ENCODE measurements at regions not wholly inside any gene's neighbourhood (a gene's known extent, or its start where the extent isn't known, plus 50 kb on each side); places are given as distances from the start of the nearest gene placed in this dataset.

DNA sequence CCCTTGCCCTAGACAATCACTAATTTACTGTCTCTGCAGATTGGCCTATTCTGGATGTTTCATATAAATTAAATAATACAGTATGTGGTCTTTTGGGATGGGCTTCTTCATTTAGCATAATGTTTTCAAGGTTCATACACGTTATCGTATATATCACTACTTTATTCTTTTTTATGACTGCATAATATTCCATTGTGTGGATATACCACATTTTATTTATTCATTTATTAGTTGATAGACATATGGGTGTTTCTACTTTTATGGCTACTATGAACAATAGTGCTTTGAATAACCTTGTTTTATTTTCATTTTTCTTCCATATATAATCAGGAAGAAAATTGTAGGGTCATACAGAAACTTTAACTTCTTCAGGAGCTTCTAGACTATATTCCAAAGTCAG, 108.5 kb upstream of the PAPPA start:
- no peak for DNase-seq (ENCODE audit: low spot score)

DNA sequence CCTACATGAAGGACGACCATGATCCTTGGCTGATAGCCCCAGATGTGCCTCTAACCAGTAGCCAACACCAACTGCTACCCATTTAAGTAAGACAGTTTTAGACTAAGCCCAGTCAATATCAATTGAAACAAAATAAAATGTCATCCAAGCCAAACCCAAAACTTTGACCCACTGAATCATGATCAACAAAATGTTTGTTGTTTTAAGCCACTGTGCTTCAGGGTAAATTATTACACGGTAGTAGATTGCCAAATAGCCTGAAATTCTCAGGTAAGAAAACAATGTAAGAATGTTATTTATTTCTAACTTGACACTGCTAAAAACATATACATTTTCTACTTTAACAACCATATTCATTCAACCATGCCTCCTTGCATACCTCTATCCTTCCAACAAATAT, 105.5 kb upstream of the PAPPA start:
- DNase-seq (ENCODE audit: low spot score), result no peak

- DNase-seq (ENCODE audit: low spot score), result no peak
Observed at GRCh38 chr9:116049456-116049855, 104.1 kb upstream of the PAPPA start.

- no peak for DNase-seq (ENCODE audit: low spot score)
Observed at GRCh38 chr9:116051528-116051927, 102.1 kb upstream of the PAPPA start.

DNA sequence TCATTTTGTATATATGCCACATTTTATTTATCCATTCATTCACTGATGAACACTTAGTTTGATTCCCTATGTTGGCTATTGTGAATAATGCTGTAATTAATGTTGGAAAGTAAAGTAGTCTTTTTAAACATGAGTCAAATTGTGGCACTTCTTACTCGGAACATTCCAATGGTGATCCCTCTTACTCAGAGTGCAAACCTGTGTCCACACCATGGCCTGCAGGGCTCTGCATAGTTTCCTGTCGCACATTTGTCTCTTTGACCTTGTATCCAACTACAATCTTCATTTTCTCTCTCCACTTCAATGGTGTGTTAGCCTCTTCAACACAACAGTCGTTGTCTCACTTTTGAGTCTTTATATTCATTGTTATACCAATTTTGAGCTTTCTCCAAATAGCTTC, 98.1 kb upstream of the PAPPA start:
- no peak for DNase-seq (ENCODE audit: low spot score)

DNA sequence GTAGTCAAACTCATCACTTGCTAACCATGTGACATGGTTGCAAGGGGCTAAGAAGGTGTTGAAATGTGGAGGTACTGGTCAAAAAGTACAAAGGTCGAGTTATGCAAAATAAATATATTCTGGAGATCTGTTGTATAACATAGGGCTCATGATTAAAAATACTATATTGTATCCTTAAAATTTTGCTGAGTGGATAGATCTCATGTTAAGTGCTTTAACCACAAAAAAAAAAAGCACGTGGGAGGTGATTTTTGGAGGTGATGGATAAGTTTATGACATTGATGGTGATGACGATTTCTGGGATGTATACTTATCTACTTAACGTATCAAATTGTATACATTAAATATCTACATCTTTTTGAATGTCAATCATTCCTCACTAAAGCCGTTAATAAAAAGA, 96.2 kb upstream of the PAPPA start:
- DNase-seq (ENCODE audit: low spot score), result no peak

- DNase-seq (ENCODE audit: low spot score), result no peak
Observed at GRCh38 chr9:116058421-116058820, 95.2 kb upstream of the PAPPA start.

GRCh38 chr9:116059466-116059865, 94.1 kb upstream of the PAPPA start:
- DNase-seq (ENCODE audit: low spot score), result no peak

- DNase-seq (ENCODE audit: low spot score), result no peak
Observed at GRCh38 chr9:116060631-116061030, 93.0 kb upstream of the PAPPA start.

DNA sequence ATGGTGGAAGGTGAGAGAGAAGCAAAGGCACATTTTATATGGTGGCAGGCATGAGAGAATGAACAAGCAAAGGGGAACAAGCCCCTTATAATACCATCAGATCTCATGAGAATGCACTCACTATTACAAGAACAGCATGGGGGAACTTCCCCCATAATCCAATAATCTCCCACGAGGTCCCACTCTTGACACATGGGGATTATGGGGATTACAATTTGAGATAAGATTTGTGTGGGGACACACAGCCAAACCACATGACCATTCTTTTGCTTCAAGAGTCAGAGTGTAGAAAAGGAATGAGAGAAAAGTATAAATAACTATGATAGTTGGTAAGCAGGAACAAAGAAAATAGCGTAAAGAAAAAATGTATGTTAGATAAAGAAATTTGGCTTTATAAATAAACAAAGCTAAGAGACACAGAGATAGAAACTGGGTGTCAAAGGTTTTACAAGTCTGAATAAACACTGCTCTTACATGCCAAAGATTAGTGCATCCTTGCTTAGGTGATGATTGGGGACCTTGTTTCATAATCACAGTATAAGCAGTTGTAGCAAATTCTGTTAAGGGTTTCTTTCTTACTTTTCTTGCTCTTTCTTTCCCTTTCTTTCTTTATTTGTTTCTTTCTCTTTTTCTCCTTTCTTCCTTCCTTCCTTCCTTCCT, 91.9 kb upstream of the PAPPA start:
- no peak for DNase-seq (ENCODE audit: low spot score)

DNA sequence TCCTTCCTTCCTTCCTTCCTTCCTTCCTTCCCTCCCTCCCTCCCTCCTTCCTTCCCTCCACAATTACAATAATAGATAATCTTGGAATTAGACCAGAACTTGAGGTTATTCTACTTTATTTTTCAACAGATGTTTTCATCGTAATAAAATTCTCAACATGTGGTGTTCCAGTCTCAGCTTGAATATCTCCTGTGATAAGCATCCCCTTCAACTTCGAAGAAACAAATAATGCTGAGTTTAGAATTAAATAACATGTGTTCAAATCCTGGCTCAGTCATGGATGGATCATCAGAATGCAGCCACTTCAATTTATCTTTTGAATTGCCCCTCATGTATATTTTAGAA, 91.4 kb upstream of the PAPPA start:
- no peak for DNase-seq (ENCODE audit: low spot score)

DNA sequence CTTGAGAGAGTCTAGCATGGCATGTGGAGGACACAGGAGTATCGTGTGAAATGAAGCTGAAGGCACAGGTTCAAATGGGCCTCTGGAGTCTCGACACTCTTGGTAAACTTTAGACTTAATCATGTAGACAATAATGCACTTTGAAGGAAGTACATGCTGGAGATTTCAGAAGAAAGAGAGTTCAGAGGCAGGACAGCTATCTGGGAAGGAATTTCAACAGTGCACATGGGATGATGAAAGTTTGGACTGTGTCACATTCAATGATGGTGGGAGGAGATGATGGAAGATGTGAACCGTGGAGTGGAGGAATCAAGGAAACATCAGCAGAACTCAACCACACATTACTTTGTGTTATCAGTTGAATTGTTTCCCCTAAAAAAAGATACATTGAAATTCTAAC, 88.6 kb upstream of the PAPPA start:
- DNase-seq (ENCODE audit: low spot score), result no peak

DNA sequence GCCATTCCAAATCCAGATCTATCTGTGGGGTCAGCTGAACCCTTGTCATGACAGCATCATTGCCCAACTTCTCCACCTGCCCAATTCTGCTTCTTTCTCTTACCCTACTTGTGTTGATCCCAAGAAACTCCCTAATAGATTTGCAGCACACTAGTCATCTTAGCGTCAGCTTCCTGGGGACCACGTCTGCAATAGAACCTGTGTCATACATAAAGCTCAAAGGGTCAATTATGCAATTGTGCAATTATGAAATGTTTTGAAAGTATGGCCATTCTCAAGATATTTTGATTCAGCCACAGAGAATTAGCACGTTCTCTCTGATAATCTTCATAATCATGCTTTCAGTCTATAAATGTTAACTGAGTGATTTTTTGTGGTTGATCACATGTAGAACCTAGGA, 87.4 kb upstream of the PAPPA start:
- DNase-seq (ENCODE audit: low spot score), result no peak

DNA sequence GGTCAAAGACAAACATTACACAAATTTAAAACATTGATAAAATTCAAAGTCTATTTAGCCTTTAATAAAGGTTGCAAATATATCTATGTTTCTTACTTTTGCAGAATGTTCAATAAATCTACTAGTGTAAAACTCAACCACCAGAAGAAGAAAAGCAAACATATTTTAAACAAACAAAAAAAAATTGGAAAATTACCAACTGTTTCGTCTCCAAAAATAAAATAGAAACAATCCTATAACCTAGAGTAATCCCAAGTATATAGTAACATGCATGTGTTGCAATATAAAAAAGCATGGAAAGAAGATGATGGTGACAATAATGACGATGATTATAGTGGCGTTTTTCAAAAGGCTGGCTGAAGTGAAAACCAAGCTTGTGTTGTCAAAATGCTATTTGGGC, 86.0 kb upstream of the PAPPA start:
- no peak for DNase-seq (ENCODE audit: low spot score)

DNA sequence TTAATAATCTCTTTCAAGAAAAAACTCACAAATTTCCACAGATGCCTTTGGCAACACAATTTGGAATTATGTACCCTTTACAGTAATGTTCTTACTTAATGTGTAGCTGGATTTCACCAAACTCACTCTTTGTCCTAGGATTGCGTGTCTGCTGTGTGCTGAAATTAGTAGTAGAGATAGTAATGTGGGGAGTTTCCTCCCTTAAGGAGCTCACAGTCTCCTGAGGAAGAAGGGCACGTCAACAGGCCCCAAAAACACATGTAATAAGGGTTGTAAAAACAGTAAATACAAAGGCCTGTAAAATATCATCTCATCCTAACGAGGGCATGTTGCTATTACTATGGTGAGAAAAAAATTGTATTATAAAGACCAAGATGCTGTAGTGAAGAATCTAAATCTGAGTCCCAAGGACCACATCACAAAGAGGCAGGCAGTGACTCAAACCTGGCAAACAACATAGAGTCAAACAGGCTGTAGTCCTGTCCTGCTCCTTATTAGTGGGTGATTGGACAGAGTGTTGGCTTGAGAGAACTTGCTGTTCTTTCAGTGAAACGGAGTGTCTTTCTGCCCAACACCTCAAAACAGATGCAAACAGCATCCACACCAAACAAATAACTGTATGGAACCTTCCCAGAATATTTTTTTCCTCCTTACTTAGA, 83.2 kb upstream of the PAPPA start:
- no peak for DNase-seq (ENCODE audit: low spot score)

DNA sequence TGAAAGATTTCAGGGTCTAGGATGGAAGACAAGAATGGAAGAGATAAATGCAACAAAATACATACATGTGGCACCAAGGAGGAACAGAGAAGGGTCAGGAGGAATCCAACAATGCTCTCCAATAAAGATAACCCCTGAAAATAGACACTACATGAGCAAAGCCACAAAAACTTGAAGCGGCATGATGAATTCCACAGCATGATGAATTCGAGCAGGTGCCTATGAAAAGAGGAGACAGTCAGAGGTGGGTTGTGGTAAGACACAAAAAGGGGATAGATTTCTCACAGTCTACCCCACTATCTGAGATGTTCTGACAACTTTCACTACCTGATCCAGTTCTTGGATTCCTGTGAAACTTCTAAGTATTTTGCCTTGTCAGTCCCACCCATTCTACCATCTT, 81.5 kb upstream of the PAPPA start:
- DNase-seq (ENCODE audit: low spot score), result no peak

GRCh38 chr9:116073826-116074225, 79.8 kb upstream of the PAPPA start:
- DNase-seq (ENCODE audit: low spot score), result no peak

DNA sequence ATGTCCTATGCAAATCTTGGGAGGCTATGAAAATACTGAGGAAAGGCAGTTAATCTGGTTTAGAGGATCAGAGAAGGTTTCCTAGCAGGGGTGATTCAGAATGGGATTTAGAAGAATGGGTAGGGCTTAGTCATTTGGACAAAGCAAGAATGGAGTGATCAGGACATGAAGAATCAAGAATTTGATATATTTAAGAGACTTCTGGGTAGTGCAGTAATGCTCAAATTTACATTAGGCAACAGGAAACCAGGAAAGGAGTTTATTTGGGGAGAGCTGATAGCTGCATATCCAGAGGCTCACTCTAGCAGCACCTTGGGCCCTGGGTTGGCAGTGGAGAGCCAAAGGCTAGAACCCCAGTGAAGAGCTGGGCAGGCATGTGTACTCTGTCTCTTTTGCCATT, 78.9 kb upstream of the PAPPA start:
- DNase-seq (ENCODE audit: low spot score), result no peak

DNA sequence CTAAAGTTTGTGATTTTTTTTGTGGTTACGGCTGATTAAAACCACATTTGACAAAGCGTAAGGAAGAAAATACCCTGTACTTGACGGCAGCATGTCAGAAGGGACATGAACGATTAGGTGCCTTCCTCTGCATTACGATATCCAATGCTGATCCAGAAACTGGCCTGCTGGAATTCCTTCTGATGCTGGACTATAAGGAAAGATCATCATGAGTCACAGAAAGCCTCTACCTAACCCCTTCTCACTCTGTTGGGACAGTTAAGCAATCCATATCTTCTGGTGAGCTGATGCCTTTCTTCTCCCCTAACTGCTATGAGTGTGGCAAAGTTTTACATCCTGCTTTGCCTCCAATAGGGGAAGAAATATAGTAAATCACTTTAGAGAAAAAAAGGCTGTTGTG, 78.4 kb upstream of the PAPPA start:
- no peak for DNase-seq (ENCODE audit: low spot score)

DNA sequence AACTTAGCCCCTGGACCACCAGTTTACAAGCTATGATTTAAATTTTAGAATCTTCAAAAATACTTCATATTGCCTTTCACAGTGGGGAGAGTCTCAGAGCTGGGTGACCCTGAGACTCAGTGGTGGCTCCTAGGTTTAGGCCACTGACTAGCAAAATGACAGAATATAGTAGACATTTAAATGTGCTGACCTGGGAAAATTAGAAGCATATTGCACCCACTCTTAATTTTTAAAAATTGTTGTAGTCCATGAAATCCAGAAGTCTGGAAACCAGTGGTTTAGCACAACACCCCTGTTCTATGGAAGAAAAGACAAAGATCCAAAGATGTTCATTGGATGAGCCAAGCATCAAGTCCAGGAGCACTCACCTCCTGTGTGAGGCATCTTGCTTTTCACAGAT, 75.0 kb upstream of the PAPPA start:
- DNase-seq (ENCODE audit: low spot score), result no peak

GRCh38 chr9:116080561-116080960, 73.0 kb upstream of the PAPPA start:
- DNase-seq (ENCODE audit: low spot score), result no peak

GRCh38 chr9:116081435-116082115, 72.0 kb upstream of the PAPPA start:
- no peak for DNase-seq (ENCODE audit: low spot score)

GRCh38 chr9:116083837-116084236, 69.8 kb upstream of the PAPPA start:
- no peak for DNase-seq (ENCODE audit: low spot score)

DNA sequence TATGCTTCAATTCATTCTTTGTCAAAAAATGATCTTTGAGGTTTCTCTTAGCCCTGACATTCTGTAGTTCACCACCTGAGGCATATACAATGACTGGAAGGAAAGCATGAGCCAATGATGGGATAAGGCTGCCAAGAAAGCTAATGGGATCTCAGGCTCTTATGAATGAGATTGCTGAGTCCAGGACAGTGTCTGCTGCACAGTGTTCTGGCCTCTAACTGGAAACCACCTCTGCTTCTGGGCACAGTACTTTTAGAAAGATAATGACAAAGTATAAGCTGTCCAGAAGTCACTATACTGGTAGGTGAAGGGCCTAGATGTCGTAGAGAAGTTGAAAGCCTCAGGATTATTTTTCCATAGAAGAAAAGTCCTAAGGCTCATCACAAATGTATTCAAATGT, 69.1 kb upstream of the PAPPA start:
- no peak for DNase-seq (ENCODE audit: low spot score)
